Mesenchymal stem cell (in vitro differentiated cells and primary cell): ENCODE measurements at regions not wholly inside any gene's neighbourhood (a gene's known extent, or its start where the extent isn't known, plus 50 kb on each side); places are given as distances from the start of the nearest gene placed in this dataset.
"Not testable (repeated sequence)": the region's sequence is repeated elsewhere in the genome, so short reads cannot be mapped to it uniquely, and the experiment has no call there.

ENCODE experiments used
- DNase-seq: peaks from one replicate; pipeline ENCODE4 v3.0.0-alpha.2; 2013
- H2AFZ ChIP-seq: one replicate; pipeline ENCODE4 v1.6.1; 2013; ENCODE audit warnings: low read depth, mild to moderate bottlenecking, control low read depth, inconsistent platforms, low read length, moderate library complexity
- H2AK5ac ChIP-seq: 2 replicates; pipeline ENCODE4 v1.6.1; 2013; ENCODE audit warnings: low read length, moderate library complexity, mild to moderate bottlenecking, inconsistent platforms; ENCODE audit not compliant: severe bottlenecking
- H2BK120ac ChIP-seq: one replicate; pipeline ENCODE4 v1.6.1; 2013; ENCODE audit warnings: low read depth, mild to moderate bottlenecking, inconsistent platforms, low read length, moderate library complexity
- H2BK12ac ChIP-seq, 2 experiments: one replicate each; pipeline ENCODE4 v1.6.1; 2013; ENCODE audit warnings: inconsistent platforms in 2 of 2, low read length in 2 of 2, mild to moderate bottlenecking in 2 of 2, moderate library complexity in 2 of 2, control low read depth in 1 of 2
- H2BK15ac ChIP-seq: one replicate; pipeline ENCODE4 v1.6.1; 2013; ENCODE audit warnings: mild to moderate bottlenecking, low read depth, inconsistent platforms; ENCODE audit not compliant: poor library complexity, severe bottlenecking
- H2BK5ac ChIP-seq: 2 replicates; pipeline ENCODE4 v1.6.1; 2013; ENCODE audit warnings: low read depth, mild to moderate bottlenecking, low read length, control low read depth, inconsistent platforms; ENCODE audit not compliant: poor library complexity, severe bottlenecking
- H3K14ac ChIP-seq, 2 experiments: one replicate each; pipeline ENCODE4 v1.6.1; 2013; ENCODE audit warnings: inconsistent platforms in 2 of 2, low read length in 2 of 2, control low read depth in 1 of 2, mild to moderate bottlenecking in 1 of 2, moderate library complexity in 1 of 2
- H3K18ac ChIP-seq, 2 experiments: one replicate each; pipeline ENCODE4 v1.6.1; 2013; ENCODE audit warnings: inconsistent platforms in 2 of 2, low read length in 2 of 2, control low read depth in 1 of 2, low read depth in 1 of 2, mild to moderate bottlenecking in 1 of 2
- H3K23ac ChIP-seq, 2 experiments: one replicate each; pipeline ENCODE4 v1.6.1; 2013; ENCODE audit warnings: inconsistent platforms in 2 of 2, low read length in 2 of 2, mild to moderate bottlenecking in 2 of 2, moderate library complexity in 2 of 2, control low read depth in 1 of 2
- H3K27ac ChIP-seq: 2 replicates; pipeline ENCODE4 v1.5.1; 2013; ENCODE audit warnings: mild to moderate bottlenecking, moderate library complexity, low read length, control low read depth, inconsistent platforms; ENCODE audit not compliant: poor library complexity, severe bottlenecking
- H3K27me3 ChIP-seq, 2 experiments: 2 replicates each; pipeline versions ENCODE4 v1.6.1 to v1.7.0; 2013; ENCODE audit warnings: low read length in 2 of 2, mild to moderate bottlenecking in 2 of 2, moderate library complexity in 2 of 2, control low read depth in 1 of 2, inconsistent platforms in 1 of 2; ENCODE audit not compliant: control insufficient read depth in 1 of 2, insufficient read depth in 1 of 2
- H3K36me3 ChIP-seq, 2 experiments: 2 replicates each; pipeline versions ENCODE4 v1.6.1 to v1.7.0; 2013; ENCODE audit warnings: low read length in 2 of 2, control low read depth in 1 of 2, inconsistent platforms in 1 of 2, low read depth in 1 of 2, mild to moderate bottlenecking in 1 of 2; ENCODE audit not compliant: insufficient read depth in 2 of 2, control insufficient read depth in 1 of 2
- H3K4ac ChIP-seq, 2 experiments: one replicate each; pipeline ENCODE4 v1.6.1; 2013; ENCODE audit warnings: inconsistent platforms in 2 of 2, low read length in 2 of 2, mild to moderate bottlenecking in 2 of 2, moderate library complexity in 2 of 2, control low read depth in 1 of 2, low read depth in 1 of 2
- H3K4me1 ChIP-seq: 2 replicates; pipeline ENCODE4 v1.6.1; 2013; ENCODE audit warnings: low read depth, low read length, control low read depth; ENCODE audit not compliant: control insufficient read depth, insufficient read depth
- H3K4me2 ChIP-seq: 2 replicates; pipeline ENCODE4 v1.6.1; 2013; ENCODE audit warnings: low read length, mild to moderate bottlenecking, inconsistent platforms; ENCODE audit not compliant: poor library complexity, severe bottlenecking
- H3K4me3 ChIP-seq, 2 experiments: 2 replicates each; pipeline versions ENCODE4 v1.5.1 to v1.7.0; 2013; ENCODE audit warnings: low read length in 2 of 2, mild to moderate bottlenecking in 2 of 2, control low read depth in 1 of 2, low read depth in 1 of 2; ENCODE audit not compliant: insufficient read depth in 1 of 2
- H3K79me1 ChIP-seq: replicated peaks from 2 replicates; pipeline ENCODE4 v1.6.1; 2013; ENCODE audit warnings: mild to moderate bottlenecking, control low read depth, low read length, inconsistent platforms; ENCODE audit not compliant: poor library complexity, severe bottlenecking
- H3K9ac ChIP-seq: 2 replicates; pipeline ENCODE4 v1.7.0; 2013; ENCODE audit warnings: mild to moderate bottlenecking, low read length, moderate library complexity
- H3K9me3 ChIP-seq: 2 replicates; pipeline ENCODE4 v1.7.0; 2013; ENCODE audit warnings: mild to moderate bottlenecking, low read length; ENCODE audit not compliant: control insufficient read depth
- H4K8ac ChIP-seq: one replicate; pipeline ENCODE4 v1.6.1; 2013; ENCODE audit warnings: inconsistent platforms, mild to moderate bottlenecking, low read length, moderate library complexity
- H4K91ac ChIP-seq: one replicate; pipeline ENCODE4 v1.6.1; 2013; ENCODE audit warnings: mild to moderate bottlenecking, low read length, inconsistent platforms
- WGBS: methylation state at CpG from one replicate; pipeline ENCODE4 v1.1.7; 2013; ENCODE audit warnings: mixed read lengths; 5-methylcytosine and 5-hydroxymethylcytosine counted together

DNA sequence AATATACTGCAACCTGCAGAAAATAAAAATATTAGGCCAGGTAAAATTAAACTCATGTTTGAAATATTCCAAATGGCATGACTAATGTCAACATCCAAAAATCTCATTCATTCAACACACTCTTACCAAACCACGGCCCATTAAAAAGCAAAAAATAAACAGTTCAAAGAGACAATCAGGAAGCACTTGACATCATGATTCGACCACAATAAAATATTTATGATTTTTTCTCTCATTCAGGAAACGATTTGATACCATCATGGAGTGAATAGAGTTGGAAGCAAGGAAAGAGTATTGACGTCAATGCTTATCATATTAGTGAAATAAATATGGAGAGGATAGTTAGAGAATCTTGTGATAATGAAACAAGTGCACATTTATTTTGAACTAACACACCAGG is 354.1 kb downstream of the KCNJ2 start:
- Histone ChIP-seq H3K23ac (no peak overlapping the region), H3K4ac (no peak overlapping the region), H2AK5ac (no peak overlapping the region), H3K9me3 (no peaks in the 10 kb centered on the region), H3K27ac (no peak overlapping the region), H3K14ac (no peak overlapping the region), H3K4me2 (no peak overlapping the region), H3K9ac (no peak overlapping the region), H3K27me3 (no peaks in the 10 kb centered on the region), H2AFZ (no peak overlapping the region), H2BK120ac (no peak overlapping the region), H3K4me1 (no peaks in the 10 kb centered on the region), H2BK15ac (no peak overlapping the region), H4K91ac (no peak overlapping the region), H2BK5ac (no peak overlapping the region), H3K79me1 (no peaks in the 10 kb centered on the region), H2BK12ac (no peak overlapping the region), H3K18ac (no peak overlapping the region), H4K8ac (no peak overlapping the region), H3K36me3 (no peaks in the 10 kb centered on the region), H3K4me3 (no peak overlapping the region)
- WGBS: 56% methylated on average over 4 of the region's 4 CpGs
- DNase-seq: no peak

- H3K27ac ChIP-seq, H3K27me3 ChIP-seq, H3K36me3 ChIP-seq, H2BK120ac ChIP-seq, H3K4me1 ChIP-seq, H2BK5ac ChIP-seq, H3K4ac ChIP-seq, DNase-seq, H2AFZ ChIP-seq, H3K14ac ChIP-seq, H3K9ac ChIP-seq, H3K23ac ChIP-seq, H2AK5ac ChIP-seq, H2BK15ac ChIP-seq, H3K4me3 ChIP-seq, H2BK12ac ChIP-seq, H3K4me2 ChIP-seq, H4K91ac ChIP-seq, H3K79me1 ChIP-seq, H3K9me3 ChIP-seq, H4K8ac ChIP-seq: not testable (repeated sequence)
- 97% methylated on average over 7 of the region's 7 CpGs for WGBS
- peak overlapping the region in 1 of 2 experiments; percentile 21 for H3K18ac ChIP-seq
These were observed 355.7 kb downstream of the KCNJ2 start for GRCh38 chr17:70525035-70525434.

DNA sequence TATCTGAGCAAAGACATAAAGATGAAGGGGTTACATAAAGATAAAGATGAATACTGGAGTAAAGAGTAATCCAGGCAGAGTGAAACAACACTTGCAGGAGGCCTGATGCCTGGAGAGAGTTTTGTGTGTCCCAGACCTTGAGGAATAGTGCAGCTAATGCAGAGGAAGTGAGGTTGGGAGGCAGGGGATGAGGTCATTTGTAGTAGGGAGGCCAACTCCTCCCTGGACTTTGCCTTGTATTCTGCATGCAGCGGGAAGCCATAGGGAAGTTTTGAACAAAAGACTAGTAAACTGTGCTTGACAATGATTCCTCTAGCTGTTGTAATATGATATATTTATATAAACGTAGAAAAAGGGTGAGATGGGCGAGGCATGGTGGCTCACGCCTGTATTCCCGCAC is 356.6 kb downstream of the KCNJ2 start:
- H3K14ac ChIP-seq: no peak overlapping the region
- no peaks in the 10 kb centered on the region for H3K9me3 ChIP-seq
- 95% methylated on average over 5 of the region's 5 CpGs for WGBS
- no peak overlapping the region for H2BK12ac ChIP-seq
- H4K8ac ChIP-seq: no peak overlapping the region
- no peaks in the 10 kb centered on the region for H3K79me1 ChIP-seq
- no peak overlapping the region for H3K27ac ChIP-seq
- H4K91ac ChIP-seq: no peak overlapping the region
- no peaks in the 10 kb centered on the region for H3K36me3 ChIP-seq
- no peak overlapping the region for H3K4me3 ChIP-seq
- H3K18ac ChIP-seq: no peak overlapping the region
- H2BK5ac ChIP-seq: no peak overlapping the region
- no peak overlapping the region for H3K9ac ChIP-seq
- H2BK120ac ChIP-seq: no peak overlapping the region
- no peaks in the 10 kb centered on the region for H3K27me3 ChIP-seq
- no peak overlapping the region for H3K4me2 ChIP-seq
- no peak overlapping the region for H2BK15ac ChIP-seq
- H3K23ac ChIP-seq: no peak overlapping the region
- H2AFZ ChIP-seq: no peak overlapping the region
- H2AK5ac ChIP-seq: no peak overlapping the region
- no peak for DNase-seq
- H3K4ac ChIP-seq: no peak overlapping the region
- H3K4me1 ChIP-seq: no peaks in the 10 kb centered on the region

DNA sequence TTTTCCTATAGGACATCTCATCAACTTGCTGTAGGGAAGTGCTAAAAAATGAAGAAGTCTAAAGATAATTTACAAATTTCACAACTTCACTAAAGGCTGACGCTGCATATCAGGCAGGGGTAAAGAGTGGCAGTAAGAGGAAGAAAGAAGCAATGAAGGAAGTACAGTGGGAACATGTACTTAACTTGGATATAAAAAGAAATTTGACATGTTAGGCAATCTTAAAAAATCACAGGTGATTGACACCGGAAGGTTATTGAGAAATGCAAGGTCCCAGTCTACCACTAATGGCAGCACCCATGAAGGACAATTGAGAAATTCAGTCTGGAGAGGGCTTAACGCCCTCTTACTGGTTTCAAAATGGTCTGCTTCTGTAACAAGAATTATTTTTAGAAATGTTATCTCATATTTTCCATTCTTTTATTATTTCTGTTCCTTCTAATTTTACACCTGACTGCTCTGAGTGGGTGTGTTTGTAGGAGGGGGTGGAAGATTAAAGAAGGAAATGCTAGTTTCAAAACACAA is 358.1 kb downstream of the KCNJ2 start:
- WGBS: 100% methylated on average over 2 of the region's 3 CpGs

More for the DNA sequence above, 358.1 kb downstream of the KCNJ2 start:
- H3K9me3 ChIP-seq: no peaks in the 10 kb centered on the region
- H3K14ac ChIP-seq: no peak overlapping the region
- no peak overlapping the region for H2BK15ac ChIP-seq
- H3K4me2 ChIP-seq: no peak overlapping the region
- no peak overlapping the region for H4K8ac ChIP-seq
- no peak overlapping the region for H2AFZ ChIP-seq
- H2BK120ac ChIP-seq: no peak overlapping the region
- no peak for DNase-seq
- H3K9ac ChIP-seq: no peak overlapping the region
- H2BK12ac ChIP-seq: no peak overlapping the region
- H2BK5ac ChIP-seq: no peak overlapping the region
- no peak overlapping the region for H3K4me3 ChIP-seq
- no peaks in the 10 kb centered on the region for H3K27me3 ChIP-seq
- H3K4me1 ChIP-seq: no peaks in the 10 kb centered on the region
- H3K79me1 ChIP-seq: no peaks in the 10 kb centered on the region
- H3K36me3 ChIP-seq: no peaks in the 10 kb centered on the region
- H3K27ac ChIP-seq: no peak overlapping the region
- no peak overlapping the region for H3K23ac ChIP-seq
- H4K91ac ChIP-seq: no peak overlapping the region
- no peak overlapping the region for H3K18ac ChIP-seq
- no peak overlapping the region for H2AK5ac ChIP-seq
- no peak overlapping the region for H3K4ac ChIP-seq
